ENCODE measurements at regions not wholly inside any gene's neighbourhood (a gene's known extent, or its start where the extent isn't known, plus 50 kb on each side); places are given as distances from the start of the nearest gene placed in this dataset.
"Not testable (repeated sequence)": the region's sequence is repeated elsewhere in the genome, so short reads cannot be mapped to it uniquely, and the experiment has no call there.

DNA sequence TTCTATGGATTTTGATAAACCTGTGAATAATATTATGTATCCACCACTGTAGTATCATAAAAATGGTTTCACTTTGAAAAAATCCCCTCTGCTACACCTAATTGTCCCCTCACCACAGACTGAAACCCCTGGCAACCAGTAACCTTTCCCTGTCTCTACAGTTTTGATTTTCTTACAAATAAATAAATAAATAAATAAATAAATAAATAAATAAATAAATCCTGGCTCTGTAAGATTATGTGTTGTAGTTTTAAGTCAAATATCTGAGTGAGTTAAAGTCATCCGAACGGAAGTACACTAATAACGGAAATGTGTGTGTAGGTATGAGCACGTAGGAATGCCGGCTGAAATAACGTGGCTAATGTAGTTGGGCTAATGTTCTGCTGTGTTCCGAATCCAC, 641.5 kb downstream of the GABRG1 start:
- H3K4me3 ChIP-seq (ENCODE audit: low read depth, low read length), result no peak overlapping the region
- TF ChIP-seq, protein P1, sequence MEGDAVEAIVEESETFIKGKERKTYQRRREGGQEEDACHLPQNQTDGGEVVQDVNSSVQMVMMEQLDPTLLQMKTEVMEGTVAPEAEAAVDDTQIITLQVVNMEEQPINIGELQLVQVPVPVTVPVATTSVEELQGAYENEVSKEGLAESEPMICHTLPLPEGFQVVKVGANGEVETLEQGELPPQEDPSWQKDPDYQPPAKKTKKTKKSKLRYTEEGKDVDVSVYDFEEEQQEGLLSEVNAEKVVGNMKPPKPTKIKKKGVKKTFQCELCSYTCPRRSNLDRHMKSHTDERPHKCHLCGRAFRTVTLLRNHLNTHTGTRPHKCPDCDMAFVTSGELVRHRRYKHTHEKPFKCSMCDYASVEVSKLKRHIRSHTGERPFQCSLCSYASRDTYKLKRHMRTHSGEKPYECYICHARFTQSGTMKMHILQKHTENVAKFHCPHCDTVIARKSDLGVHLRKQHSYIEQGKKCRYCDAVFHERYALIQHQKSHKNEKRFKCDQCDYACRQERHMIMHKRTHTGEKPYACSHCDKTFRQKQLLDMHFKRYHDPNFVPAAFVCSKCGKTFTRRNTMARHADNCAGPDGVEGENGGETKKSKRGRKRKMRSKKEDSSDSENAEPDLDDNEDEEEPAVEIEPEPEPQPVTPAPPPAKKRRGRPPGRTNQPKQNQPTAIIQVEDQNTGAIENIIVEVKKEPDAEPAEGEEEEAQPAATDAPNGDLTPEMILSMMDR (IDR thresholded peaks at IDR 0.05; ENCODE audit: insufficient read depth, low read depth, low read length), result no peak
- DNase-seq (ENCODE audit: low read depth), result no peak

DNA sequence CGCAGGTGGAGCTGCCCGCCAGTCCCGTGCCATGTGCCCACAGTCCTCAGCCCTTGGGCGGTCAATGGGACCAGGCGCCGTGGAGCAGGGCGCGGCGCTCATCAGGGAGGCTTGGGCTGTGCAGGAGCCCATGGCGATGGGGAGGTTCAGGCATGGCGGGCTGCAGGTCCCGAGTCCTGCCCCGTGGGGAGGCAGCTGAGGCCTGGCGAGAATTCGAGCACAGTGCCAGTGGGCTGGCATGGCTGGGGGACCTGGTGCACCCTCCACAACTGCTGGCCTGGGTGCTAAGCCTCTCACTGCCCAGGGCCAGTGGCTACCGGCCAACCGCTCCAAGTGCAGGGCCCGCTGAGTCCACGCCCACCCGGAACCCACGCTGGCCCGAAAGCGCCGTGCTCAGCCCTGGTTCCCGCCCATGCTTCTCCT, 646.5 kb downstream of the GABRG1 start:
- H3K4me3 ChIP-seq (ENCODE audit: low read depth, low read length), result no peak overlapping the region
- TF ChIP-seq, protein P1 (IDR thresholded peaks at IDR 0.05; ENCODE audit: insufficient read depth, low read depth, low read length), result no peak
- no peak for DNase-seq (ENCODE audit: low read depth)

DNA sequence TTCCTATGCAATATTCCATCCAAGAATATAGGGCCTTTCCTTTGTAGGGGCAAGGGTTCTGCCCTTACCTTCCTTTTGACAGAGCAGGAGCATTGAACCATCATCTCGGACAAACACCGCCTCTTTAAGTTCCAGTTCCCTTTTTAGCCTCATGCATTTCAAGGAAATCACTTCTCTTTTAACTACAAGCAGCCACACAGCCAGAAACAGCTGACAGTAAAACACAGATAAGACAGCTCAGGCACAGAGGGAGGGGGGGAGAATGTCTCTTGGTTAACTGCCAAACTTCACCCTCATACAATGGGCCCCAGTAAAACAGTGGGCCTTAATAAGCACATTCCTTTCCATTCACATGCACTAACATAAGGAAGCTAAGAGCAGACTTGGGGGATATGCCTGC, 648.3 kb downstream of the GABRG1 start:
- TF ChIP-seq, protein P1 (IDR thresholded peaks at IDR 0.05; ENCODE audit: insufficient read depth, low read depth, low read length), result no peak
- H3K4me3 ChIP-seq (ENCODE audit: low read depth, low read length), result no peak overlapping the region
- DNase-seq (ENCODE audit: low read depth), result no peak

DNA sequence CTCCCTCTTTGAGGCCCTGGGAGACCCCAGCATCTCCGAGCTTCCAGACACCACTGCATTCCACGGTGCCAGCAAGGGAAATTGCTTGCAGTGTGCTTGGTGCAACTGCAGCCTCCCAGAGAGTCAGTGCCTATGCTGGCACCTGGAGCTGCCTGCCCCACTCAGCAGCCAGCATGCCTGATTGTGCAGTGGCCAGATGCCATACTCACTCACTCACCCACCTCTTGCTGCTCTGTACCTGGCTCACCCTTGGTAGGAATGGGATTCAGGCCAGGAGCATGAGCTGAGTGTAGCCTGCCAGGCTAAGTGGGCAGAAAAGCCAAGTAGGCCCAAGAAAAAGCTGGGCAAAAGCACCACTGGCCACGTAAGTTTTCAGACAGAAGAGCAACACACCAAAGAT, 651.4 kb downstream of the GABRG1 start:
- TF ChIP-seq, protein P1 (IDR thresholded peaks at IDR 0.05; ENCODE audit: insufficient read depth, low read depth, low read length), result no peak
- no peak for DNase-seq (ENCODE audit: low read depth)
- no peak overlapping the region for H3K4me3 ChIP-seq (ENCODE audit: low read depth, low read length)

DNA sequence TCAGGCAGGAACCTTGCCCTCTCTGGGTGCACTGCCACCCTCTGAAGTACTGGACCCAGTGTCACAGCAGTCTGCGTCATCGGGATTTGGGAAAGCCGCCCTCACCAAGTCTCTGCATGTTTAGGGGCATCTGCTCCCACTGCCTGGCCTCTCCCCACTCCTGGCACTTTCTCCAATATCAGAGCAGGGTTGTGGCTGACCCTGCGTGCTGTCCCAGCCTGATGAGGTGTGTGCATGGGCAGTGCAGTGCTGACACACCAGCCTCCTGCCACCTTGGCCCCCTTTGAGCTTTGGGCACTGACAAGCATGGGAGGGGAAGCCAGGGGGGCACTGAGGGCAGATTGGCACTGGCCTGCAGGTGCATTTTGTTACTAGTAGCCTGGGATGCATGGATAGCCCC, 652.5 kb downstream of the GABRG1 start:
- H3K4me3 ChIP-seq (ENCODE audit: low read depth, low read length), result no peak overlapping the region
- no peak for DNase-seq (ENCODE audit: low read depth)
- TF ChIP-seq, protein P1 (IDR thresholded peaks at IDR 0.05; ENCODE audit: insufficient read depth, low read depth, low read length), result no peak

DNA sequence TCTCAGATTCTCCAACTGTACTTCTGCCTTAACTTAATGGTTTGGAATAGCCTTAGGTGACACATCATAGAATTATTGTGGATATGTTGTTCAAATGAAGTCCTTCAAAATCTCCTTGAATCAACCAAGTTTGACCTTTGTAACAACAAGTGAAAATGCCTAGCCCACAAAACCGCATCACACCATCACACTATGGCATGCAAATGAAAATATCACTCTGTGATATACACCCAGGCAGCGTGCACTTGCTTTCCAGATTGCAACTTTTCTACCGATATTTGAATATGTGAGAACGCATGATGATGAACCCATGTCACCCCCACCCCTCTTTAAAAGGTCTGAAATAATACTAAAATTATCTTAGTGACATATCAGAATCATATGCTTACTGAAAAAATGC, 656.7 kb downstream of the GABRG1 start:
- no peak for DNase-seq (ENCODE audit: low read depth)
- H3K4me3 ChIP-seq (ENCODE audit: low read depth, low read length), result no peak overlapping the region
- TF ChIP-seq, protein P1 (IDR thresholded peaks at IDR 0.05; ENCODE audit: insufficient read depth, low read depth, low read length), result no peak

DNA sequence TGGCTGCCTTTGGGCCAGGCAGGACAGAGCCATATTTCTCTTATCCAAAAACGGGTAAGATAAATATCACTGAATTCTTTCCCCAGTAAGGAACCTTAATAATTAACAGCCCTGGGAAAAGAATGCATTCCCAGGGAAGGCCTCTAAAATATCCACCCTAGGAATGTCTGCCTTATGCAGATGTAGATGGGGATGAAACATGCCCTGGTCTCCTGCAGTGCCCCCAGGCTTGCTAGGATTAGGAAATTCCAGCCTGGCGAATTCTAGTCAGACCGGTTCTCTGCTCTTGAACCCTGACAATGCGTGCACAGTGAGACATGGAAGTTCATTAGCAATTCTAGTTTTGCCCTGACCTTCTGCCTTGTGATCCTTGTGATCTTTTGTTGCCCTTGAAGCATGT, 663.7 kb downstream of the GABRG1 start:
- not testable (repeated sequence) for H3K4me3 ChIP-seq (ENCODE audit: low read depth, low read length)

More for the DNA sequence above, 663.7 kb downstream of the GABRG1 start:
- not testable (repeated sequence) for DNase-seq (ENCODE audit: low read depth)

Measured in fibroblast of villous mesenchyme (primary cell).